Keratinocyte (primary cell): ENCODE measurements at regions not wholly inside any gene's neighbourhood (a gene's known extent, or its start where the extent isn't known, plus 50 kb on each side); places are given as distances from the start of the nearest gene placed in this dataset.

ENCODE experiments used
- DNase-seq: peaks from one replicate; pipeline ENCODE4 v3.0.0-alpha.2; 2011; ENCODE audit warnings: low read depth, missing footprints, low spot score
- FAIRE-seq: peaks from 2 replicates; lab custom pipeline; 2011; peaks lifted over from hg19 to GRCh38; lab: Jason Lieb, UNC
- H2AFZ ChIP-seq: 2 replicates; pipeline ENCODE4 v1.6.0; 2012; ENCODE audit warnings: low read length, control low read depth, inconsistent platforms; ENCODE audit not compliant: control insufficient read depth
- H3K27ac ChIP-seq: 2 replicates; pipeline ENCODE4 v1.5.1; 2011; ENCODE audit warnings: low read length; ENCODE audit not compliant: control insufficient read depth, insufficient read depth
- H3K27me3 ChIP-seq: 3 replicates; pipeline ENCODE4 v1.6.0; 2011; ENCODE audit warnings: low read length; ENCODE audit not compliant: control insufficient read depth, insufficient read depth; ENCODE audit errors: extremely low read depth
- H3K36me3 ChIP-seq, 2 experiments: 2 replicates in 1 of 2; 3 replicates in 1 of 2; pipeline ENCODE4 v1.5.1; 2011; ENCODE audit warnings: low read length in 2 of 2, mild to moderate bottlenecking in 1 of 2; ENCODE audit not compliant: control insufficient read depth in 2 of 2, insufficient read depth in 2 of 2; ENCODE audit errors: extremely low read depth in 1 of 2
- H3K4me1 ChIP-seq: 3 replicates; pipeline ENCODE4 v1.5.1; 2011; ENCODE audit warnings: low read length; ENCODE audit not compliant: control insufficient read depth, insufficient read depth; ENCODE audit errors: extremely low read depth
- H3K4me2 ChIP-seq: 3 replicates; pipeline ENCODE4 v1.6.0; 2011; ENCODE audit warnings: low read depth, low read length; ENCODE audit not compliant: control insufficient read depth, insufficient read depth; ENCODE audit errors: extremely low read depth
- H3K4me3 ChIP-seq, 3 experiments: fragments of 200-600 bp in 1 of 3; sonication (generic) in 1 of 3; 2 replicates in 2 of 3; 3 replicates in 1 of 3; pipeline ENCODE4 v1.5.1; 2011 to 2016; ENCODE audit warnings: low read length in 3 of 3, mild to moderate bottlenecking in 3 of 3, control low read depth in 2 of 3, inconsistent platforms in 1 of 3, low read depth in 1 of 3, mixed read lengths in 1 of 3, mixed run types in 1 of 3, moderate library complexity in 1 of 3; ENCODE audit not compliant: control insufficient read depth in 2 of 3, insufficient read depth in 2 of 3; ENCODE audit errors: extremely low read depth in 1 of 3
- H3K79me2 ChIP-seq: 2 replicates; pipeline ENCODE4 v1.6.0; 2012; ENCODE audit warnings: low read length; ENCODE audit not compliant: control insufficient read depth, insufficient read depth
- H3K9ac ChIP-seq: 3 replicates; pipeline ENCODE4 v1.6.0; 2011; ENCODE audit warnings: low read length; ENCODE audit not compliant: control insufficient read depth, insufficient read depth; ENCODE audit errors: extremely low read depth
- H3K9me1 ChIP-seq: 3 replicates; pipeline ENCODE4 v1.6.0; 2011; ENCODE audit warnings: low read length; ENCODE audit not compliant: control insufficient read depth, insufficient read depth; ENCODE audit errors: extremely low read depth
- H3K9me3 ChIP-seq: 2 replicates; pipeline ENCODE4 v1.5.1; 2012; ENCODE audit warnings: low read depth, low read length; ENCODE audit not compliant: control insufficient read depth
- H4K20me1 ChIP-seq: 3 replicates; pipeline ENCODE4 v1.6.0; 2011; ENCODE audit warnings: low read length; ENCODE audit not compliant: control insufficient read depth, insufficient read depth; ENCODE audit errors: extremely low read depth
- EZH2 ChIP-seq: IDR thresholded peaks from one replicate; pipeline ENCODE4 v1.6.1; 2012; ENCODE audit warnings: inconsistent platforms, mild to moderate bottlenecking, low read length, moderate library complexity
- dilution Hi-C: fragments of 300-500 bp; cut with MboI; formaldehyde crosslinking; loops from one replicate; pipeline ENCODE4 v1.7.0; 2020; ENCODE audit warnings: low sequenced_read_pairs; ENCODE audit not compliant: extremely low pct_ligation_motif_present
- TF ChIP-seq, protein P1 (sequence below), 3 experiments: IDR thresholded peaks in 1 of 3; conservative IDR thresholded peaks in 1 of 3; optimal IDR thresholded peaks in 1 of 3; 2 replicates in 2 of 3; 3 replicates in 1 of 3; pipeline versions ENCODE3 to v1.5.1; 2011; ENCODE audit warnings: low read length in 3 of 3, mild to moderate bottlenecking in 3 of 3, moderate library complexity in 2 of 3, control low read depth in 1 of 3, inconsistent platforms in 1 of 3; ENCODE audit not compliant: insufficient read depth in 2 of 3; ENCODE audit errors: extremely low read depth in 1 of 3

DNA sequence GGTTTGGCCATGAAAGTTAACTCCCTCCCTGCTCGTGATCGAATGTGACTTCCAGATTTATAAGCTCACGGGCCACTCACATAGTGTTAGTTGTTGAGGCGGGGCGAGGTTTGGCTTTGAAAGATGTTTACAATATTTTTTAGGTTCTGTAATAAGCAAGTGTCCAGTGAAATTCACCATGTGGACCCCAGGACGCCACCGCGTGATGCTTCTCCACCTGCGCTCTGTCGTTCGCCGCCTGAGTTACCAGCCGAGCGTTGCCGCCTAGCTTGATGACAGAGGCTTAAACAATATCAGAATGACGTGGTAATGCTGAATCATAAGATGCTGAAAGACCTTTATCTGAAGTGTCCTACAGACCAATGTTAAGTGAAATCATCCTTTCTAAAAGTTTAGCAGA, 241.0 kb downstream of the MYLK4 start:
- Histone ChIP-seq H3K4me3 (no peak overlapping the region), H3K36me3 (no peaks in the 10 kb centered on the region), H3K4me2 (peak overlapping the region; percentile 20), H3K27ac (no peak overlapping the region), H3K9ac (no peak overlapping the region), H3K9me3 (no peaks in the 10 kb centered on the region), H3K9me1 (no peaks in the 10 kb centered on the region), H4K20me1 (no peaks in the 10 kb centered on the region), H3K4me1 (peaks cover 20% of the 10 kb centered on the region), H3K27me3 (no peaks in the 10 kb centered on the region), H3K79me2 (no peaks in the 10 kb centered on the region), H2AFZ (no peak overlapping the region)
- DNase-seq (no peak), FAIRE-seq (no peak)
- dilution Hi-C loops = no loop called here
- no peak for TF ChIP-seq EZH2
- TF ChIP-seq, protein P1, sequence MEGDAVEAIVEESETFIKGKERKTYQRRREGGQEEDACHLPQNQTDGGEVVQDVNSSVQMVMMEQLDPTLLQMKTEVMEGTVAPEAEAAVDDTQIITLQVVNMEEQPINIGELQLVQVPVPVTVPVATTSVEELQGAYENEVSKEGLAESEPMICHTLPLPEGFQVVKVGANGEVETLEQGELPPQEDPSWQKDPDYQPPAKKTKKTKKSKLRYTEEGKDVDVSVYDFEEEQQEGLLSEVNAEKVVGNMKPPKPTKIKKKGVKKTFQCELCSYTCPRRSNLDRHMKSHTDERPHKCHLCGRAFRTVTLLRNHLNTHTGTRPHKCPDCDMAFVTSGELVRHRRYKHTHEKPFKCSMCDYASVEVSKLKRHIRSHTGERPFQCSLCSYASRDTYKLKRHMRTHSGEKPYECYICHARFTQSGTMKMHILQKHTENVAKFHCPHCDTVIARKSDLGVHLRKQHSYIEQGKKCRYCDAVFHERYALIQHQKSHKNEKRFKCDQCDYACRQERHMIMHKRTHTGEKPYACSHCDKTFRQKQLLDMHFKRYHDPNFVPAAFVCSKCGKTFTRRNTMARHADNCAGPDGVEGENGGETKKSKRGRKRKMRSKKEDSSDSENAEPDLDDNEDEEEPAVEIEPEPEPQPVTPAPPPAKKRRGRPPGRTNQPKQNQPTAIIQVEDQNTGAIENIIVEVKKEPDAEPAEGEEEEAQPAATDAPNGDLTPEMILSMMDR (optimal IDR thresholded peaks at IDR 0.05 in 1 of 3, IDR thresholded peaks at IDR 0.05 in 1 of 3, conservative IDR thresholded peaks at IDR 0.05 in 1 of 3; ENCODE audit: extremely low read depth in 1 of 3, insufficient read depth in 2 of 3, low read length in 3 of 3) = no peak

DNA sequence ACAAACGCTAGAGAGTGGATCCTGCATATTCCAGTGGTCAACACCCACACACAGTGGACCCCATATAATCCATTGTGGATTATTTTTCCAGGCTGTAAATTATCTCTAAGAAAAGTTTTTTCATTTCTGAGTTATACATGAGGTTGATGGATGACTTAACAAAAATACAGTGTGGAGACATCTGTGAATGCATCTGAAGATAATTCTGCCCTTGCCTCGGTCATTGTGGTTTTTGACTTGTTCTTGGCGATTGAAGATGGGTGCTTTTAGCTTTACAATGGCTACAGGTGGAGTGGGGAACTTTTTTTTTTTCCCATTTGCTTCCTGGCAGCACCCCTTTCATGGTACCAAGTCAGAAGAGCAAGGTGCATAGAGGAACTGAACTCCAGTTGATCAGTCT, 242.7 kb downstream of the MYLK4 start:
- Histone ChIP-seq H3K9me1 (no peaks in the 10 kb centered on the region), H3K4me1 (peaks cover 31% of the 10 kb centered on the region), H3K9me3 (no peaks in the 10 kb centered on the region), H3K27ac (no peak overlapping the region), H2AFZ (no peak overlapping the region), H3K79me2 (no peaks in the 10 kb centered on the region), H3K36me3 (no peaks in the 10 kb centered on the region), H3K4me2 (no peak overlapping the region), H3K9ac (no peak overlapping the region), H4K20me1 (no peaks in the 10 kb centered on the region), H3K4me3 (no peak overlapping the region), H3K27me3 (no peaks in the 10 kb centered on the region)
- TF ChIP-seq, protein P1 (optimal IDR thresholded peaks at IDR 0.05 in 1 of 3, IDR thresholded peaks at IDR 0.05 in 1 of 3, conservative IDR thresholded peaks at IDR 0.05 in 1 of 3; ENCODE audit: extremely low read depth in 1 of 3, insufficient read depth in 2 of 3, low read length in 3 of 3) = no peak
- no peak for TF ChIP-seq EZH2
- FAIRE-seq (no peak), DNase-seq (no peak)
- dilution Hi-C loops = no loop called here
